ENCODE measurements at regions not wholly inside any gene's neighbourhood (a gene's known extent, or its start where the extent isn't known, plus 50 kb on each side); places are given as distances from the start of the nearest gene placed in this dataset.

- no peak for TF ChIP-seq CTCF (IDR thresholded peaks at IDR 0.05; ENCODE audit: borderline replicate concordance, control extremely low read depth, extremely low read depth, insufficient read depth, missing control alignments)
- peak; percentile 27 for DNase-seq (ENCODE audit: low spot score)
- in situ Hi-C loops (cut with MboI; ENCODE audit: low sequenced_read_pairs, unreplicated experiment) = no loop called here
These were observed 661.7 kb downstream of the VRK1 start for GRCh38 chr14:97458661-97459579.

GRCh38 chr14:97462081-97462480 lies 664.9 kb downstream of the VRK1 start:
- in situ Hi-C loops (cut with MboI; ENCODE audit: low sequenced_read_pairs, unreplicated experiment) = no loop called here
- DNase-seq (ENCODE audit: low spot score) = no peak
- TF ChIP-seq CTCF (IDR thresholded peaks at IDR 0.05; ENCODE audit: borderline replicate concordance, control extremely low read depth, extremely low read depth, insufficient read depth, missing control alignments) = no peak

GRCh38 chr14:97468220-97468619 lies 671.0 kb downstream of the VRK1 start:
- DNase-seq (ENCODE audit: low spot score) = no peak
- in situ Hi-C loops (cut with MboI; ENCODE audit: low sequenced_read_pairs, unreplicated experiment) = no loop called here
- no peak for TF ChIP-seq CTCF (IDR thresholded peaks at IDR 0.05; ENCODE audit: borderline replicate concordance, control extremely low read depth, extremely low read depth, insufficient read depth, missing control alignments)

GRCh38 chr14:97477353-97477752 lies 680.2 kb downstream of the VRK1 start:
- no peak for TF ChIP-seq CTCF (IDR thresholded peaks at IDR 0.05; ENCODE audit: borderline replicate concordance, control extremely low read depth, extremely low read depth, insufficient read depth, missing control alignments)
- no peak for DNase-seq (ENCODE audit: low spot score)
- in situ Hi-C loops (cut with MboI; ENCODE audit: low sequenced_read_pairs, unreplicated experiment) = no loop called here

- no peak for TF ChIP-seq CTCF (IDR thresholded peaks at IDR 0.05; ENCODE audit: borderline replicate concordance, control extremely low read depth, extremely low read depth, insufficient read depth, missing control alignments)
- in situ Hi-C loops (cut with MboI; ENCODE audit: low sequenced_read_pairs, unreplicated experiment) = no loop called here
- DNase-seq (ENCODE audit: low spot score) = no peak
These were observed 688.0 kb downstream of the VRK1 start for GRCh38 chr14:97485201-97485600.

- no peak for TF ChIP-seq CTCF (IDR thresholded peaks at IDR 0.05; ENCODE audit: borderline replicate concordance, control extremely low read depth, extremely low read depth, insufficient read depth, missing control alignments)
- in situ Hi-C loops (cut with MboI; ENCODE audit: low sequenced_read_pairs, unreplicated experiment) = no loop called here
- no peak for DNase-seq (ENCODE audit: low spot score)
These were observed 689.5 kb downstream of the VRK1 start for GRCh38 chr14:97486601-97487120.
